ENCODE measurements at regions not wholly inside any gene's neighbourhood (a gene's known extent, or its start where the extent isn't known, plus 50 kb on each side); places are given as distances from the start of the nearest gene placed in this dataset.

- TF ChIP-seq CTCF (conservative IDR thresholded peaks at IDR 0.05; ENCODE audit: low read depth, low read length): no peak
- DNase-seq (ENCODE audit: low read depth): no peak
Observed at GRCh38 chr17:11122908-11123307, 118.1 kb upstream of the SHISA6 start.

GRCh38 chr17:11121341-11121985, 119.5 kb upstream of the SHISA6 start:
- H3K4me3 ChIP-seq (ENCODE audit: low read depth, low read length): no peak overlapping the region
- DNase-seq (ENCODE audit: low read depth): no peak
- no peak for TF ChIP-seq CTCF (conservative IDR thresholded peaks at IDR 0.05; ENCODE audit: low read depth, low read length)

More at GRCh38 chr17:11122908-11123307, 118.1 kb upstream of the SHISA6 start:
- no peak overlapping the region for H3K4me3 ChIP-seq (ENCODE audit: low read depth, low read length)

GRCh38 chr17:11109106-11109505, 131.9 kb upstream of the SHISA6 start:
- no peak overlapping the region for H3K4me3 ChIP-seq (ENCODE audit: low read depth, low read length)
- no peak for TF ChIP-seq CTCF (conservative IDR thresholded peaks at IDR 0.05; ENCODE audit: low read depth, low read length)
- no peak for DNase-seq (ENCODE audit: low read depth)

GRCh38 chr17:11105141-11105540, 135.9 kb upstream of the SHISA6 start:
- DNase-seq (ENCODE audit: low read depth): no peak
- no peak overlapping the region for H3K4me3 ChIP-seq (ENCODE audit: low read depth, low read length)
- TF ChIP-seq CTCF (conservative IDR thresholded peaks at IDR 0.05; ENCODE audit: low read depth, low read length): no peak

GRCh38 chr17:11097121-11097520, 143.9 kb upstream of the SHISA6 start:
- no peak for DNase-seq (ENCODE audit: low read depth)
- no peak for TF ChIP-seq CTCF (conservative IDR thresholded peaks at IDR 0.05; ENCODE audit: low read depth, low read length)
- no peak overlapping the region for H3K4me3 ChIP-seq (ENCODE audit: low read depth, low read length)

DNA sequence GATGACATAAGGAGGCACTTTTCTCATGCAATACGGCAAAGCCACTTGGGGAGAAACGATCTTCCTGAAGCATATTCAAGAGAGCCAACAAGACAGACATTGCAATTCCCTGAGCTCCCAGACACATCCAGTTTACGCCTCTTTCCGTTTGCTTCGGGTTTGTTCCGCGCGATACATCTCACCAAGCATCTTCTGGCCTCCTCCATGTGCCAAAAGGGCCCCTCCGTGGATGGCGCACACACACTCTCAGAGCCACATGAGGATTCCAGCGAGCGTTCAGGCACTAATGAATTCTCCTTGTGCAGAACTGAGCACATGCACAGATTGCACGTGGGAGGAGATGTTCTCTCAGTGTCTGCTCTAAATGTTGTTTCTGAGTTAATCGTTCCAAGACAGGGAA, 146.7 kb upstream of the SHISA6 start:
- TF ChIP-seq CTCF (conservative IDR thresholded peaks at IDR 0.05; ENCODE audit: low read depth, low read length): no peak
- H3K4me3 ChIP-seq (ENCODE audit: low read depth, low read length): no peak overlapping the region
- no peak for DNase-seq (ENCODE audit: low read depth)

DNA sequence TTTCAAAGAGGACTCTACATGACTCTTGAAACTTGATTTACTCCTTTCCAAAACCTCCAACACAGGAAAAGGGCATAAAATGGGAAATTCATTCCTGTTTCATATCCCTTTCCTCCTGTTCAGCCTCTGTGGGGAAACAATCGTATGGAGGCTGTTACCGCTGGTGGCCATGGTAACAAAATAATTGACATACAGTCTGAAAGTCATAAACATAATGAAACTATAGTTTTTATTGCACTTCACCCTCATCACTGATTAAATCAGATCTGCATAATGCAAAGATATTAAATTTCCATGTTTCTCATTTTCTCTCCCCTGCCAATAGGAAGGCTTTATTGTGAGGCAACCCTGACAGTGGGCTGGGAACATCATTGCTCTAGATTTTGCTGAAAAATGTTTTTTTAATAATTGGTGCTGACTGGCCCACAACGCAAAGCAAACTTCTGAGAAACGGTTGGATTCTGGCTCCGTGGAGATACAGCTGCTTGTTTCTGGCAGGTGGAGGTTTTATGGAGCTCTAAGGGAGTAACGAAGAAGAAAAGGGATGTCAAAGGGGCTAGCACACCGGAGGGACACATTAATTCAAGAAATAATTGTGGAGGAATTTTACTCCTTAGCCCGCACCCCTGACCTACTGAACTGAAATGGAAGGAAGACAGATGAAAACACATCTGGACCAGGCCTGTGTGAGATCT, 154.2 kb upstream of the SHISA6 start:
- H3K4me3 ChIP-seq (ENCODE audit: low read depth, low read length): no peak overlapping the region
- DNase-seq (ENCODE audit: low read depth): no peak
- no peak for TF ChIP-seq CTCF (conservative IDR thresholded peaks at IDR 0.05; ENCODE audit: low read depth, low read length)
